Medulla oblongata (tissue), 1 donor: ENCODE measurements at regions not wholly inside any gene's neighbourhood (a gene's known extent, or its start where the extent isn't known, plus 50 kb on each side); places are given as distances from the start of the nearest gene placed in this dataset.
"Not testable (repeated sequence)": the region's sequence is repeated elsewhere in the genome, so short reads cannot be mapped to it uniquely, and the experiment has no call there.

Experiments used
- DNase-seq: peaks from one replicate; pipeline ENCODE4 v3.0.0-alpha.2; 2015; ENCODE audit errors: extremely low spot score

DNA sequence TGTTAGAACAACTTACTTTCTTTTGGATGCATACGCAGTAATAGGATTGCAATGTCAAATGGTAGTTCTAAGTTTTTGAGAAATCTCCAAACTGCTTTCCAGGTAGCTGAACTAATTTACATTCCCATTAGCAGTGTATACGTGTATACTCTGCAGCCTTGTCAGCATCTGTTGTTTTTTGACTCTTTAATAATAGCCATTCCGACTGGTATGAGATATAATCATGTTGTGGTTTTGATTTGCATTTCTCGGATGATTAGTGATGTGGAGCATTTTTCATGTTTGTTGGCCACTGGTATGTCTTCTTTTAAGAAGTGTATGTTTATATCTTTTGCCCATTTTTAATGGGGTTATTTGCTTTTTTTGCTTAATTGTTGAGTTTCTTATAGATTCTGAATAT, 76.9 kb upstream of the HNRNPA1L2 start:
- not testable (repeated sequence) for DNase-seq

DNA sequence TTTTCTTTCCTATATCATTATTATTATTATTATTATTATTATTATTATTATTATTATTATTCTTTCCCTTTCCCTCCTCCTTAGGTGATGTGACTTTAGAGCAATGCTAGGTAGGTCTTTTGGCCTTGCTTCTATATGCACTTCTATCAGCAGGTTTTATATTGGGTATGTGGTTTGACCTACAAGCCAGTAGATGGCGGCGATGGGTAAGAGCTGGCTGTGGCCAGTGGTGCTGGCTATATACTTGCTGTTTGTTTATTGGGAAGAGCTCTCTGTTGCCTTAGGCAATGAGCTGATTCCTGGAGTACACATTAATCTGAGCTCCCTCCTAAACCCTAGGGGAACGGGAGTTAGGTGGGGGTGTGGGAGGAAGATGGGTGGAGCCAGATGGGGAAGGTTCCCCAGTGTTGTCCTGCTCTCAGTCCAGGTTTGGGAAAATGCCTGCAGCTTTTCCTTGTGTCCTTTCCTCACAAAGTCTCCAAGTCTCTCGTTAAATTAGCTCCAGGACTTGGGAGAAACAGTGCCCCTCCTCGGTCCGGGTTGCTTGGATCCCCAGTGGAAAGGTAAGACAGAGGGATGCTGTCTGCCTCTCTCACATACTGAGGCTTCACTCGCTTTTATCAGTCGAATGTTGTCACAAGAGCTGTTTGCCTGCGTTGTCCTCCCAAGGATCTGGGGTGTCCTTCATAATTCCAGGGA, 72.2 kb upstream of the HNRNPA1L2 start:
- peak; percentile 35 for DNase-seq

DNA sequence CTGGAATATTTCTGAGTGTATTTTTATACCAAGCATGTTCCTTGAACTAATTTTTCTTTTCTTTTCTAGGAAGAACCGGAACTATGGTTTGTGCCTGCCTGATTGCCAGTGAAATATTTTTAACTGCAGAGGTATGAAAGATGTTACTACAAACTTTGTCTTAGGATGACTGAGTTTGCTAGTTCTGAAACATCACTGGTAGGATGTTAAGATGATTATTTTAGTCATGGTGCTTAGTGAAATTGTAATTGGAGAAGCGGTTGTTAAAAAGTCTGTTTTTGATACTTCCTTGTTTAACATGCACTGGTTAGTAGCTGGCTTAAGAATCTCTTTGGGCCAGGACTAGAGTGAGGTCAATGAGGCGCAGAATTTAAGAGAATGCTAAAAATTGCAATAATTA, 71.1 kb upstream of the HNRNPA1L2 start:
- not testable (repeated sequence) for DNase-seq

DNA sequence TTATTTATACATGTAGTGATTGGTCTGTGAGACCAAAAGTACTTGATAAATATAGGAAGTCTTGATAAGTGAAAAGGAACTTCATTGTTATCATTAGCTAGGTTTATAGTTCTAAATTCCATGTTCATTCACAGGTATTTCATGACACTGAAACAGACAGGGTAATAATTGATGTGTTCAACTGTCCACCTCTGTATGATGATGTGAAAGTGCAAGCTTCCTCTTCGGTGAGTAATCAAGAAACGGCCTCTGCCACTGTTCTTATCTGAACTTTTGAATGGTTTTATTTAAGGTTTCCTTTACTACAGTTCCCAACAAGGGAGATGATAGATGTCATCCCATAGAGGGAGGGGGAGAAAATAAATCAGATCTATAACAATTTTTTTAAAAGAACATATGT, 59.3 kb upstream of the HNRNPA1L2 start:
- DNase-seq = not testable (repeated sequence)
